Transverse colon (tissue), 3 donors: ENCODE measurements at regions not wholly inside any gene's neighbourhood (a gene's known extent, or its start where the extent isn't known, plus 50 kb on each side); places are given as distances from the start of the nearest gene placed in this dataset.

Source experiments
- CTCF ChIP-seq, 5 experiments: fragments of 200-600 bp in 3 of 5; fragments of 450-650 bp in 2 of 5; sonication (generic) in 3 of 5; IDR thresholded peaks; 1 replicate in 2 of 5; 2 replicates in 3 of 5; pipeline ENCODE4 v1.5.1; 2016 to 2017; ENCODE audit warnings: antibody characterized with exemption in 5 of 5, inconsistent platforms in 3 of 5, mild to moderate bottlenecking in 2 of 5, moderate library complexity in 1 of 5
- EP300 ChIP-seq: sonication (generic); formaldehyde crosslinking; IDR thresholded peaks from one replicate; pipeline ENCODE4 v1.6.1; 2017; ENCODE audit warnings: antibody characterized with exemption, low read depth

DNA sequence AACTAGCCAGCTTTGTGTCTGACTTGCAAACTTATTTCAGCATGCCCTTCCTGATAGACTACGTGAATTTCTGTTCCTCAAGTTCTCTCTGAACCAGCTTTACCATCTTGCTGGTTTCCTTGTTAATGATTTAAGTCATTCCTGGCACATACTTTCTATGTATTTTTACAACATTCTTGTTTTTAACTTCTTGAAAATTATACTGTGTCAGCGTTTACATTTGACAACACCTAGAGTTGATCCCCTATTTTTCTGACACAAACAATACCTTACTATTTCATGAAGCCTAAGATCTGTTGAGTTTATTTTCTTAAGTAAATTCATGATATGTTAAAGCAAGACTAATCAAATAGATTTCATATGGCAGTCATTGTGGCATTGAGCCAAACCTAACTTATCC, 686.3 kb downstream of the XPNPEP1 start:
- TF ChIP-seq CTCF (IDR thresholded peaks at IDR 0.05) (no peak), EP300 (no peak)
